Liver (tissue), 8 donors: ENCODE measurements at regions not wholly inside any gene's neighbourhood (a gene's known extent, or its start where the extent isn't known, plus 50 kb on each side); places are given as distances from the start of the nearest gene placed in this dataset.

ENCODE experiments used
- DNase-seq: peaks from one replicate; pipeline ENCODE4 v3.0.0-alpha.2; 2017; ENCODE audit warnings: low spot score
- H3K27ac ChIP-seq, 2 donors: one replicate each; pipeline ENCODE4 v1.7.0; 2013; ENCODE audit warnings: inconsistent platforms in 2 of 2, low read length in 2 of 2, control low read depth in 1 of 2, low read depth in 1 of 2, mild to moderate bottlenecking in 1 of 2
- H3K27me3 ChIP-seq, 4 donors: one replicate each; pipeline versions ENCODE4 v1.6.1 to v1.7.0; 2013; ENCODE audit warnings: low read length in 3 of 4, inconsistent platforms in 1 of 4, mild to moderate bottlenecking in 1 of 4, moderate library complexity in 1 of 4; ENCODE audit not compliant: control insufficient read depth in 4 of 4, insufficient read depth in 4 of 4
- H3K36me3 ChIP-seq, 4 donors: one replicate each; pipeline versions ENCODE4 v1.6.1 to v1.7.0; 2013; ENCODE audit warnings: low read length in 3 of 4, mild to moderate bottlenecking in 3 of 4, low read depth in 1 of 4, moderate library complexity in 1 of 4; ENCODE audit not compliant: control insufficient read depth in 4 of 4, insufficient read depth in 3 of 4
- H3K4me1 ChIP-seq, 4 donors: one replicate each; pipeline versions ENCODE4 v1.6.1 to v1.7.0; 2013; ENCODE audit warnings: low read length in 3 of 4, mild to moderate bottlenecking in 3 of 4, moderate library complexity in 1 of 4; ENCODE audit not compliant: control insufficient read depth in 4 of 4, insufficient read depth in 4 of 4
- H3K4me3 ChIP-seq, 3 donors: one replicate each; pipeline versions ENCODE4 v1.6.1 to v1.7.0; 2013; ENCODE audit warnings: low read length in 3 of 3, control low read depth in 1 of 3, low read depth in 1 of 3, mild to moderate bottlenecking in 1 of 3
- H3K9ac ChIP-seq, 2 donors: one replicate each; pipeline ENCODE4 v1.7.0; 2013; ENCODE audit warnings: low read length in 2 of 2, mild to moderate bottlenecking in 2 of 2, moderate library complexity in 2 of 2, control low read depth in 1 of 2, low read depth in 1 of 2
- H3K9me3 ChIP-seq, 4 donors: one replicate each; pipeline versions ENCODE4 v1.6.1 to v1.7.0; 2013; ENCODE audit warnings: low read length in 3 of 4; ENCODE audit not compliant: control insufficient read depth in 4 of 4
- EGR1 ChIP-seq, 2 donors: IDR thresholded peaks; 2 replicates each; pipeline ENCODE4 v1.6.1; 2016 to 2018; ENCODE audit warnings: antibody characterized with exemption in 2 of 2, low read depth in 2 of 2
- FOXA1 ChIP-seq: IDR thresholded peaks from 2 replicates; pipeline ENCODE4 v1.6.1; 2016; ENCODE audit warnings: antibody characterized with exemption
- FOXA2 ChIP-seq: IDR thresholded peaks from 2 replicates; pipeline ENCODE4 v1.6.1; 2016; ENCODE audit warnings: antibody characterized with exemption
- GABPA ChIP-seq, 2 donors: IDR thresholded peaks in 1 of 2; conservative IDR thresholded peaks in 1 of 2; 2 replicates each; pipeline ENCODE4 v1.6.1; 2016; ENCODE audit warnings: antibody characterized with exemption in 2 of 2, mild to moderate bottlenecking in 1 of 2, moderate library complexity in 1 of 2
- HNF4A ChIP-seq, 2 donors: conservative IDR thresholded peaks; 2 replicates each; pipeline ENCODE4 v1.6.1; 2016; ENCODE audit warnings: antibody characterized with exemption in 2 of 2, mild to moderate bottlenecking in 2 of 2
- HNF4G ChIP-seq: IDR thresholded peaks from 2 replicates; pipeline ENCODE4 v1.6.1; 2016; ENCODE audit warnings: antibody characterized with exemption
- JUND ChIP-seq, 2 donors: IDR thresholded peaks; 2 replicates each; pipeline ENCODE4 v1.6.1; 2016; ENCODE audit warnings: antibody characterized with exemption in 2 of 2
- NR2F2 ChIP-seq: IDR thresholded peaks from 2 replicates; pipeline ENCODE4 v1.6.1; 2016; ENCODE audit warnings: antibody characterized with exemption
- RXRA ChIP-seq, 2 donors: IDR thresholded peaks; 2 replicates each; pipeline ENCODE4 v1.6.1; 2017 to 2018; ENCODE audit warnings: antibody characterized with exemption in 2 of 2, mild to moderate bottlenecking in 1 of 2
- SP1 ChIP-seq: IDR thresholded peaks from 2 replicates; pipeline ENCODE4 v1.6.1; 2018; ENCODE audit warnings: antibody characterized with exemption, mild to moderate bottlenecking
- TAF1 ChIP-seq: conservative IDR thresholded peaks from 2 replicates; pipeline ENCODE4 v1.6.1; 2016; ENCODE audit warnings: antibody characterized with exemption, mild to moderate bottlenecking
- YY1 ChIP-seq: IDR thresholded peaks from 2 replicates; pipeline ENCODE4 v1.6.1; 2016; ENCODE audit warnings: antibody characterized with exemption, mild to moderate bottlenecking
- WGBS: extraction: QIAGEN DNeasy Blood & Tissue Kit; methylation state at CpG from one replicate; pipeline ENCODE4 v1.1.7; 2013; 5-methylcytosine and 5-hydroxymethylcytosine counted together
- TF ChIP-seq, protein P1 (sequence below): IDR thresholded peaks from 2 replicates; pipeline ENCODE4 v1.6.1; 2016; ENCODE audit warnings: antibody characterized with exemption
- TF ChIP-seq, protein P2 (sequence below): IDR thresholded peaks from 2 replicates; pipeline ENCODE4 v1.6.1; 2016; ENCODE audit warnings: antibody characterized with exemption
- TF ChIP-seq, protein P3 (sequence below): IDR thresholded peaks from 2 replicates; pipeline ENCODE4 v1.6.1; 2016; ENCODE audit warnings: antibody characterized with exemption
- TF ChIP-seq, protein P4 (sequence below): IDR thresholded peaks from 2 replicates; pipeline ENCODE4 v1.6.1; 2016; ENCODE audit warnings: antibody characterized with exemption, mild to moderate bottlenecking
- TF ChIP-seq, protein P5 (sequence below): fragments of 150-350 bp; IDR thresholded peaks from 2 replicates; pipeline ENCODE4 v1.5.1; 2017; ENCODE audit warnings: improper control_type of control experiment, low read depth, low read length; ENCODE audit not compliant: missing input control
- donor health status: healthy.
- donor health status: healthy.
- donor health status: healthy.
- donor health status: healthy.
- donor health status: healthy.

DNA sequence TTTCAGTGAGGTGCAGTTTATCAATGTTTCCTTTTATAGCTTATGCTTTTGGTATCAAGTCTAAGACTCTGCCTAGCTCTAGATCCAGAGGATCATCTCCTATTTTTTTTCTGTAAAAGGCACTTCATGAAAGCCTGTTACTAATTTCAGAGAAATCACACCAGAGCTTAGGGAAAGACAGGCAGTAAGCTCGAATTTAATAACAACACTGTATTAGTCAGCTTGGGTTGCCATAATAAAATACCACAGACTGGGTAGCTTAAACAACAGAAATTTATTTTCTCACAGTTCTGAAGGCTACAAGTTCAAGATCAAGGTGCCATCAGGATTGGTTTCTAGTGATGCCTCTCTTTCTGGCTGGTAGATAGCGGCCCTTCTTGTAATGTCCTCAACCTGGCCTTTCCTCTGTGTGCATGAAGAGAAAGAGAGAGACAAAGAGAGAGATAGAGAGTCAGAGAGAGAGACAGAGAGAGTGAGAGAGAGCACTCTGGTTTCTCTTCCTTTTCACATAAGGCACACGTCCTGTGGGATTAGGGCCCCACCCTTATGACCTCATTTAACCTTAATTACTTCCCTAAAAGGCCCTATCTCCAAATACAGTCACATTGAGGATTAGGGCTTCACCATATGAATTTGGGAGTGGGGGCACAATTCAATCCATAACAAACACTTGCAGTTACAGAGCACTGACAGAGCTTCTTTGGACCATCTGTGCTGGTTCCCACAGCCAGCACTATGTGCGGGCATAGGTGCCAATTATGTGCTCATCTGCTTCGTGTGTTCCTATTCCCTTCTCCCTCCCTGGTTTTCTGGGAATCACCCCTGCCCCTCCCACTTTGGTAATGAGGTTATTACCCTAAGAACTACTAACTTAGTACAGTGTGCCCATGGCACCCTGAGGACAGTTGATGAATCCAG, 114.8 kb upstream of the MED14 start:
- Histone ChIP-seq H3K36me3 (no peaks in the 10 kb centered on the region), H3K4me1 (no peaks in the 10 kb centered on the region), H3K4me3 (no peak overlapping the region), H3K9ac (no peak overlapping the region), H3K27ac (no peak overlapping the region), H3K27me3 (no peaks in the 10 kb centered on the region), H3K9me3 (peaks cover 0 to 3% (median 0%) of the 10 kb centered on the region in 4 donors)
- no peak for DNase-seq
- 86% methylated on average over 5 of the region's 5 CpGs for WGBS
- TF ChIP-seq HNF4A (conservative IDR thresholded peaks at IDR 0.05) (no peak), GABPA (IDR thresholded peaks at IDR 0.05 in 1 of 2, conservative IDR thresholded peaks at IDR 0.05 in 1 of 2) (no peak), EGR1 (IDR thresholded peaks at IDR 0.05; ENCODE audit: low read depth in 2 of 2) (no peak), FOXA1 (no peak)
- TF ChIP-seq, protein P1, sequence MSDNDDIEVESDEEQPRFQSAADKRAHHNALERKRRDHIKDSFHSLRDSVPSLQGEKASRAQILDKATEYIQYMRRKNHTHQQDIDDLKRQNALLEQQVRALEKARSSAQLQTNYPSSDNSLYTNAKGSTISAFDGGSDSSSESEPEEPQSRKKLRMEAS, result no peak

DNA sequence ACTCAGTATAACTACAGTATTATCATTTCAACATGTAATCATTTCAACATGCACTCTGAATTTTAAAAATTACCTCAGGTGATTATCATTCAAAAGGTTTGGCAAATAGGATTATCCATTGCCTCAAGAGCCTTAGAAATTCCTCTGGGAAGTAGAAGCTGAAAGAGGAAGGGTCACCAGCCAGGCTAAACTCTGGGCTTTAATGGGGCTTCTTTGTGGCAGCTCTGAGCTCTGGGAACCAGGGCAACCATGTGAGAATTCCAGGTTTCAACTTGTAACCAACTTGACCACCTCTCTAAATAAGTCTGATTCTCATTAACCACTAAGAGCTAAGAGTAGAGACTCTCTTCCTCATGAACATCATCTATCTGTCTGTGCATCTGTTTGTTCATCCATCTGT, 117.2 kb upstream of the MED14 start:
- no peaks in the 10 kb centered on the region for H3K27me3 ChIP-seq
- TF ChIP-seq SP1, result no peak
- TF ChIP-seq FOXA1, result no peak
- TF ChIP-seq HNF4A (conservative IDR thresholded peaks at IDR 0.05), result no peak
- TF ChIP-seq, protein P1, result no peak
- TF ChIP-seq, protein P2, sequence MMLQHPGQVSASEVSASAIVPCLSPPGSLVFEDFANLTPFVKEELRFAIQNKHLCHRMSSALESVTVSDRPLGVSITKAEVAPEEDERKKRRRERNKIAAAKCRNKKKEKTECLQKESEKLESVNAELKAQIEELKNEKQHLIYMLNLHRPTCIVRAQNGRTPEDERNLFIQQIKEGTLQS, result no peak
- no peak for TF ChIP-seq EGR1 (IDR thresholded peaks at IDR 0.05; ENCODE audit: low read depth in 2 of 2)
- TF ChIP-seq JUND (IDR thresholded peaks at IDR 0.05), result no peak
- no peak for TF ChIP-seq TAF1
- TF ChIP-seq RXRA (IDR thresholded peaks at IDR 0.05), result no peak
- TF ChIP-seq, protein P3, sequence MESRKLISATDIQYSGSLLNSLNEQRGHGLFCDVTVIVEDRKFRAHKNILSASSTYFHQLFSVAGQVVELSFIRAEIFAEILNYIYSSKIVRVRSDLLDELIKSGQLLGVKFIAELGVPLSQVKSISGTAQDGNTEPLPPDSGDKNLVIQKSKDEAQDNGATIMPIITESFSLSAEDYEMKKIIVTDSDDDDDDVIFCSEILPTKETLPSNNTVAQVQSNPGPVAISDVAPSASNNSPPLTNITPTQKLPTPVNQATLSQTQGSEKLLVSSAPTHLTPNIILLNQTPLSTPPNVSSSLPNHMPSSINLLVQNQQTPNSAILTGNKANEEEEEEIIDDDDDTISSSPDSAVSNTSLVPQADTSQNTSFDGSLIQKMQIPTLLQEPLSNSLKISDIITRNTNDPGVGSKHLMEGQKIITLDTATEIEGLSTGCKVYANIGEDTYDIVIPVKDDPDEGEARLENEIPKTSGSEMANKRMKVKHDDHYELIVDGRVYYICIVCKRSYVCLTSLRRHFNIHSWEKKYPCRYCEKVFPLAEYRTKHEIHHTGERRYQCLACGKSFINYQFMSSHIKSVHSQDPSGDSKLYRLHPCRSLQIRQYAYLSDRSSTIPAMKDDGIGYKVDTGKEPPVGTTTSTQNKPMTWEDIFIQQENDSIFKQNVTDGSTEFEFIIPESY, result no peak
- TF ChIP-seq HNF4G, result no peak
- TF ChIP-seq, protein P4, sequence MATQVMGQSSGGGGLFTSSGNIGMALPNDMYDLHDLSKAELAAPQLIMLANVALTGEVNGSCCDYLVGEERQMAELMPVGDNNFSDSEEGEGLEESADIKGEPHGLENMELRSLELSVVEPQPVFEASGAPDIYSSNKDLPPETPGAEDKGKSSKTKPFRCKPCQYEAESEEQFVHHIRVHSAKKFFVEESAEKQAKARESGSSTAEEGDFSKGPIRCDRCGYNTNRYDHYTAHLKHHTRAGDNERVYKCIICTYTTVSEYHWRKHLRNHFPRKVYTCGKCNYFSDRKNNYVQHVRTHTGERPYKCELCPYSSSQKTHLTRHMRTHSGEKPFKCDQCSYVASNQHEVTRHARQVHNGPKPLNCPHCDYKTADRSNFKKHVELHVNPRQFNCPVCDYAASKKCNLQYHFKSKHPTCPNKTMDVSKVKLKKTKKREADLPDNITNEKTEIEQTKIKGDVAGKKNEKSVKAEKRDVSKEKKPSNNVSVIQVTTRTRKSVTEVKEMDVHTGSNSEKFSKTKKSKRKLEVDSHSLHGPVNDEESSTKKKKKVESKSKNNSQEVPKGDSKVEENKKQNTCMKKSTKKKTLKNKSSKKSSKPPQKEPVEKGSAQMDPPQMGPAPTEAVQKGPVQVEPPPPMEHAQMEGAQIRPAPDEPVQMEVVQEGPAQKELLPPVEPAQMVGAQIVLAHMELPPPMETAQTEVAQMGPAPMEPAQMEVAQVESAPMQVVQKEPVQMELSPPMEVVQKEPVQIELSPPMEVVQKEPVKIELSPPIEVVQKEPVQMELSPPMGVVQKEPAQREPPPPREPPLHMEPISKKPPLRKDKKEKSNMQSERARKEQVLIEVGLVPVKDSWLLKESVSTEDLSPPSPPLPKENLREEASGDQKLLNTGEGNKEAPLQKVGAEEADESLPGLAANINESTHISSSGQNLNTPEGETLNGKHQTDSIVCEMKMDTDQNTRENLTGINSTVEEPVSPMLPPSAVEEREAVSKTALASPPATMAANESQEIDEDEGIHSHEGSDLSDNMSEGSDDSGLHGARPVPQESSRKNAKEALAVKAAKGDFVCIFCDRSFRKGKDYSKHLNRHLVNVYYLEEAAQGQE, result no peak
- TF ChIP-seq, protein P5, sequence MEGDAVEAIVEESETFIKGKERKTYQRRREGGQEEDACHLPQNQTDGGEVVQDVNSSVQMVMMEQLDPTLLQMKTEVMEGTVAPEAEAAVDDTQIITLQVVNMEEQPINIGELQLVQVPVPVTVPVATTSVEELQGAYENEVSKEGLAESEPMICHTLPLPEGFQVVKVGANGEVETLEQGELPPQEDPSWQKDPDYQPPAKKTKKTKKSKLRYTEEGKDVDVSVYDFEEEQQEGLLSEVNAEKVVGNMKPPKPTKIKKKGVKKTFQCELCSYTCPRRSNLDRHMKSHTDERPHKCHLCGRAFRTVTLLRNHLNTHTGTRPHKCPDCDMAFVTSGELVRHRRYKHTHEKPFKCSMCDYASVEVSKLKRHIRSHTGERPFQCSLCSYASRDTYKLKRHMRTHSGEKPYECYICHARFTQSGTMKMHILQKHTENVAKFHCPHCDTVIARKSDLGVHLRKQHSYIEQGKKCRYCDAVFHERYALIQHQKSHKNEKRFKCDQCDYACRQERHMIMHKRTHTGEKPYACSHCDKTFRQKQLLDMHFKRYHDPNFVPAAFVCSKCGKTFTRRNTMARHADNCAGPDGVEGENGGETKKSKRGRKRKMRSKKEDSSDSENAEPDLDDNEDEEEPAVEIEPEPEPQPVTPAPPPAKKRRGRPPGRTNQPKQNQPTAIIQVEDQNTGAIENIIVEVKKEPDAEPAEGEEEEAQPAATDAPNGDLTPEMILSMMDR, result no peak
- TF ChIP-seq YY1, result no peak
- TF ChIP-seq GABPA (IDR thresholded peaks at IDR 0.05 in 1 of 2, conservative IDR thresholded peaks at IDR 0.05 in 1 of 2), result no peak
- TF ChIP-seq NR2F2, result no peak
- TF ChIP-seq FOXA2, result no peak

More for the DNA sequence above, 117.2 kb upstream of the MED14 start:
- Histone ChIP-seq H3K27ac (no peak overlapping the region), H3K4me3 (no peak overlapping the region), H3K9ac (no peak overlapping the region), H3K36me3 (no peaks in the 10 kb centered on the region), H3K9me3 (peaks cover 0 to 3% (median 0%) of the 10 kb centered on the region in 4 donors), H3K4me1 (no peaks in the 10 kb centered on the region)
- DNase-seq, result no peak
